Osteoblast (primary cell): ENCODE measurements at regions not wholly inside any gene's neighbourhood (a gene's known extent, or its start where the extent isn't known, plus 50 kb on each side); places are given as distances from the start of the nearest gene placed in this dataset.

Source experiments
- DNase-seq: peaks from one replicate; pipeline ENCODE4 v3.0.0; 2011; ENCODE audit warnings: low spot score, mixed read lengths; ENCODE audit not compliant: insufficient read length; ENCODE audit errors: missing footprints
- H2AFZ ChIP-seq: 2 replicates; pipeline ENCODE4 v1.6.0; 2011; ENCODE audit warnings: mild to moderate bottlenecking, low read length
- H3K27ac ChIP-seq: 2 replicates; pipeline ENCODE4 v1.5.1; 2011; ENCODE audit warnings: mild to moderate bottlenecking, low read depth, low read length, moderate library complexity
- H3K27me3 ChIP-seq: 2 replicates; pipeline ENCODE4 v1.6.0; 2012; ENCODE audit warnings: mild to moderate bottlenecking, control low read depth, inconsistent platforms, low read length, moderate library complexity; ENCODE audit not compliant: insufficient read depth
- H3K36me3 ChIP-seq: 2 replicates; pipeline ENCODE4 v1.5.1; 2011; ENCODE audit warnings: mild to moderate bottlenecking, low read length, control low read depth, moderate library complexity; ENCODE audit not compliant: insufficient read depth
- H3K4me1 ChIP-seq: 2 replicates; pipeline ENCODE4 v1.5.1; 2011; ENCODE audit warnings: mild to moderate bottlenecking, low read length, control low read depth, moderate library complexity; ENCODE audit not compliant: insufficient read depth
- H3K4me2 ChIP-seq: 2 replicates; pipeline ENCODE4 v1.6.0; 2011; ENCODE audit warnings: mild to moderate bottlenecking, low read length; ENCODE audit not compliant: insufficient read depth
- H3K4me3 ChIP-seq: fragments of 200-600 bp; sonication (generic); 3 replicates; pipeline ENCODE4 v1.5.1; 2012; ENCODE audit warnings: mild to moderate bottlenecking, low read length, inconsistent platforms; ENCODE audit not compliant: insufficient read depth
- H3K79me2 ChIP-seq: 2 replicates; pipeline ENCODE4 v1.6.0; 2012; ENCODE audit warnings: mild to moderate bottlenecking, low read length, control low read depth, inconsistent platforms; ENCODE audit not compliant: insufficient read depth
- H3K9me3 ChIP-seq: 2 replicates; pipeline ENCODE4 v1.5.1; 2011; ENCODE audit warnings: low read depth, low read length, control low read depth
- H4K20me1 ChIP-seq: 2 replicates; pipeline ENCODE4 v1.6.0; 2012; ENCODE audit warnings: mild to moderate bottlenecking, low read length, control low read depth; ENCODE audit not compliant: insufficient read depth
- CTCF ChIP-seq: IDR thresholded peaks from 2 replicates; pipeline ENCODE4 v1.5.1; 2011; ENCODE audit warnings: mild to moderate bottlenecking, low read depth, low read length, moderate library complexity; ENCODE audit errors: extremely low read depth

- no peaks in the 10 kb centered on the region for H3K4me1 ChIP-seq
- DNase-seq: no peak
- no peaks in the 10 kb centered on the region for H3K79me2 ChIP-seq
- no peaks in the 10 kb centered on the region for H4K20me1 ChIP-seq
- H2AFZ ChIP-seq: no peak overlapping the region
- H3K27me3 ChIP-seq: no peaks in the 10 kb centered on the region
- H3K36me3 ChIP-seq: no peaks in the 10 kb centered on the region
- no peak overlapping the region for H3K4me2 ChIP-seq
- no peaks in the 10 kb centered on the region for H3K9me3 ChIP-seq
- TF ChIP-seq CTCF: no peak
- H3K4me3 ChIP-seq: no peak overlapping the region
- H3K27ac ChIP-seq: no peak overlapping the region
These were observed 477.4 kb upstream of the HTR1E start for GRCh38 chr6:86459978-86460377.

GRCh38 chr6:86456821-86457220 is 480.5 kb upstream of the HTR1E start:
- no peak overlapping the region for H3K4me3 ChIP-seq
- H3K9me3 ChIP-seq: no peaks in the 10 kb centered on the region
- no peaks in the 10 kb centered on the region for H4K20me1 ChIP-seq
- no peak overlapping the region for H3K4me2 ChIP-seq
- H3K27me3 ChIP-seq: no peaks in the 10 kb centered on the region
- DNase-seq: no peak
- no peak for TF ChIP-seq CTCF
- H2AFZ ChIP-seq: no peak overlapping the region
- H3K79me2 ChIP-seq: no peaks in the 10 kb centered on the region
- no peaks in the 10 kb centered on the region for H3K36me3 ChIP-seq
- H3K4me1 ChIP-seq: no peaks in the 10 kb centered on the region
- H3K27ac ChIP-seq: no peak overlapping the region

GRCh38 chr6:86453232-86453631 is 484.1 kb upstream of the HTR1E start:
- H3K4me3 ChIP-seq: no peak overlapping the region
- H3K4me2 ChIP-seq: no peak overlapping the region
- H3K79me2 ChIP-seq: no peaks in the 10 kb centered on the region
- no peaks in the 10 kb centered on the region for H3K36me3 ChIP-seq
- H3K4me1 ChIP-seq: no peaks in the 10 kb centered on the region
- no peak overlapping the region for H2AFZ ChIP-seq
- H4K20me1 ChIP-seq: no peaks in the 10 kb centered on the region
- no peaks in the 10 kb centered on the region for H3K9me3 ChIP-seq
- no peaks in the 10 kb centered on the region for H3K27me3 ChIP-seq
- no peak for TF ChIP-seq CTCF
- no peak overlapping the region for H3K27ac ChIP-seq
- no peak for DNase-seq

GRCh38 chr6:86448398-86448797 is 488.9 kb upstream of the HTR1E start:
- no peak overlapping the region for H3K4me2 ChIP-seq
- no peak overlapping the region for H3K27ac ChIP-seq
- no peak overlapping the region for H2AFZ ChIP-seq
- DNase-seq: no peak
- no peaks in the 10 kb centered on the region for H3K27me3 ChIP-seq
- H3K36me3 ChIP-seq: no peaks in the 10 kb centered on the region
- H3K79me2 ChIP-seq: no peaks in the 10 kb centered on the region
- no peaks in the 10 kb centered on the region for H3K9me3 ChIP-seq
- H4K20me1 ChIP-seq: no peaks in the 10 kb centered on the region
- no peak for TF ChIP-seq CTCF
- H3K4me3 ChIP-seq: no peak overlapping the region
- H3K4me1 ChIP-seq: no peaks in the 10 kb centered on the region
